GM23338 (cell line): ENCODE measurements at regions not wholly inside any gene's neighbourhood (a gene's known extent, or its start where the extent isn't known, plus 50 kb on each side); places are given as distances from the start of the nearest gene placed in this dataset.

Experiments used
- ATAC-seq: fragments of 200-7000 bp; cut with Tn5 transposase; 3 replicates; pipeline ENCODE4 v1.9.1; 2020
- DNase-seq: peaks from one replicate; pipeline ENCODE4 v3.0.0-alpha.2; 2015; ENCODE audit warnings: low spot score
- H2AFZ ChIP-seq: fragments of 200-600 bp; sonication (generic); 2 replicates; pipeline ENCODE4 v1.8.0; 2016; ENCODE audit warnings: antibody characterized with exemption, mild to moderate bottlenecking, moderate library complexity
- H3F3A ChIP-seq: fragments of 200-600 bp; sonication (generic); replicated peaks from 2 replicates; pipeline ENCODE4 v1.8.0; 2017; ENCODE audit warnings: antibody characterized with exemption, mixed run types, low read depth
- H3K27ac ChIP-seq: fragments of 200-600 bp; sonication (generic); 2 replicates; pipeline ENCODE4 v1.6.1; 2016; ENCODE audit warnings: low read depth
- H3K27me3 ChIP-seq: fragments of 200-600 bp; sonication (generic); 2 replicates; pipeline ENCODE4 v1.8.0; 2016; ENCODE audit warnings: mild to moderate bottlenecking, mixed run types, moderate library complexity; ENCODE audit not compliant: insufficient read depth
- H3K36me3 ChIP-seq: fragments of 200-600 bp; sonication (generic); 2 replicates; pipeline ENCODE4 v1.8.0; 2016; ENCODE audit warnings: mild to moderate bottlenecking; ENCODE audit not compliant: insufficient read depth
- H3K4me1 ChIP-seq: fragments of 200-600 bp; sonication (generic); 2 replicates; pipeline ENCODE4 v1.8.0; 2016; ENCODE audit warnings: mild to moderate bottlenecking, moderate library complexity; ENCODE audit not compliant: insufficient read depth
- H3K4me2 ChIP-seq: fragments of 200-600 bp; sonication (generic); 2 replicates; pipeline ENCODE4 v1.7.1; 2017; ENCODE audit warnings: mixed run types
- H3K4me3 ChIP-seq: fragments of 200-600 bp; sonication (generic); 2 replicates; pipeline ENCODE4 v1.6.1; 2016; ENCODE audit warnings: mixed run types
- H3K79me2 ChIP-seq: fragments of 200-600 bp; sonication (generic); replicated peaks from 2 replicates; pipeline ENCODE4 v1.8.0; 2017; ENCODE audit warnings: mild to moderate bottlenecking; ENCODE audit not compliant: insufficient read depth
- H3K9me2 ChIP-seq: fragments of 200-600 bp; sonication (generic); 2 replicates; pipeline ENCODE4 v1.8.0; 2017; ENCODE audit not compliant: insufficient read depth
- H4K20me1 ChIP-seq: fragments of 200-600 bp; sonication (generic); replicated peaks from 2 replicates; pipeline ENCODE4 v1.8.0; 2017; ENCODE audit warnings: mild to moderate bottlenecking; ENCODE audit not compliant: insufficient read depth
- H3K27ac Mint-ChIP-seq: 2 replicates; pipeline ENCODE4 v1.8.0; 2020; ENCODE audit warnings: inconsistent platforms, mild to moderate bottlenecking, moderate library complexity, mixed read lengths
- H3K27me3 Mint-ChIP-seq: 3 replicates; pipeline ENCODE4 v1.8.0; 2022; ENCODE audit warnings: low read depth, mild to moderate bottlenecking, moderate library complexity, mixed read lengths, inconsistent platforms; ENCODE audit not compliant: insufficient read depth, poor library complexity
- H3K36me3 Mint-ChIP-seq: 3 replicates; pipeline ENCODE4 v1.8.0; 2021; ENCODE audit warnings: low read depth, mild to moderate bottlenecking, inconsistent platforms, moderate library complexity, mixed read lengths
- H3K4me1 Mint-ChIP-seq: 3 replicates; pipeline ENCODE4 v1.8.0; 2020; ENCODE audit warnings: mild to moderate bottlenecking, inconsistent platforms, mixed read lengths
- H3K4me3 Mint-ChIP-seq: 3 replicates; pipeline ENCODE4 v1.8.0; 2021; ENCODE audit warnings: moderate library complexity, mild to moderate bottlenecking, inconsistent platforms, mixed read lengths
- H3K9me3 Mint-ChIP-seq: 3 replicates; pipeline ENCODE4 v1.8.0; 2020; ENCODE audit warnings: moderate library complexity, mild to moderate bottlenecking, inconsistent platforms, mixed read lengths
- CREB1 ChIP-seq: fragments of 250-450 bp; sonication (Bioruptor Pico); IDR thresholded peaks from 2 replicates; pipeline ENCODE4 v1.5.0; 2020; ENCODE audit warnings: low read depth, mild to moderate bottlenecking, moderate library complexity
- CTCF ChIP-seq, 2 experiments: fragments of 200-600 bp in 1 of 2; sonication (generic) in 1 of 2; conservative IDR thresholded peaks; 2 replicates each; pipeline versions ENCODE4 v1.5.1 to v1.6.1; 2016 to 2017; ENCODE audit warnings: antibody characterized with exemption in 2 of 2, low read depth in 2 of 2, mild to moderate bottlenecking in 2 of 2, moderate library complexity in 1 of 2
- EZH2 ChIP-seq: fragments of 200-600 bp; sonication (generic); IDR thresholded peaks from one replicate; pipeline ENCODE4 v1.8.0; 2017; ENCODE audit warnings: antibody characterized with exemption, mild to moderate bottlenecking, low read depth; ENCODE audit not compliant: unreplicated experiment
- NANOG ChIP-seq: IDR thresholded peaks from 2 replicates; pipeline ENCODE4 v1.6.1; 2016; ENCODE audit warnings: antibody characterized with exemption, borderline replicate concordance
- POLR2AphosphoS5 ChIP-seq: IDR thresholded peaks from 2 replicates; pipeline ENCODE4 v1.6.1; 2016; ENCODE audit warnings: antibody characterized with exemption, low read depth
- STAT1 ChIP-seq: IDR thresholded peaks from one replicate; pipeline ENCODE4 v1.6.1; 2016; ENCODE audit warnings: antibody characterized with exemption; ENCODE audit not compliant: unreplicated experiment
- ZNF114 ChIP-seq: fragments of 250-450 bp; sonication (Bioruptor Pico); IDR thresholded peaks from 2 replicates; pipeline ENCODE4 v1.5.0; 2020; ENCODE audit warnings: mild to moderate bottlenecking, moderate library complexity
- ZNF331 ChIP-seq: fragments of 250-450 bp; sonication (Bioruptor Pico); IDR thresholded peaks from 2 replicates; pipeline ENCODE4 v1.5.0; 2020; ENCODE audit warnings: low read depth, mild to moderate bottlenecking, moderate library complexity
- TF ChIP-seq, protein P1 (sequence below): fragments of 250-450 bp; sonication (Bioruptor Pico); IDR thresholded peaks from 2 replicates; pipeline ENCODE4 v1.5.0; 2020; ENCODE audit warnings: mild to moderate bottlenecking, moderate library complexity
- TF ChIP-seq, protein P2 (sequence below): IDR thresholded peaks from one replicate; pipeline ENCODE4 v1.6.1; 2018; ENCODE audit warnings: antibody characterized with exemption; ENCODE audit not compliant: unreplicated experiment

- H3K27me3 ChIP-seq = no peaks in the 10 kb centered on the region
- no peaks in the 10 kb centered on the region for H3K79me2 ChIP-seq
- H3K4me3 Mint-ChIP-seq = no peak overlapping the region
- DNase-seq (peak; percentile 69), ATAC-seq (peak; percentile 31; the same call in 2 of the 3 replicates)
- no peak overlapping the region for H3K4me3 ChIP-seq
- H3K36me3 ChIP-seq = no peaks in the 10 kb centered on the region
- no peaks in the 10 kb centered on the region for H3K4me1 Mint-ChIP-seq
- no peaks in the 10 kb centered on the region for H4K20me1 ChIP-seq
- H3K9me3 Mint-ChIP-seq = no peaks in the 10 kb centered on the region
- no peaks in the 10 kb centered on the region for H3K36me3 Mint-ChIP-seq
- H3F3A ChIP-seq = no peaks in the 10 kb centered on the region
- H3K27me3 Mint-ChIP-seq = no peaks in the 10 kb centered on the region
- no peak overlapping the region for H3K4me2 ChIP-seq
- no peak overlapping the region for H3K27ac Mint-ChIP-seq
- H2AFZ ChIP-seq = peak overlapping the region; percentile 20; the same call in 1 of the 2 replicates
- TF ChIP-seq CTCF (conservative IDR thresholded peaks at IDR 0.05; ENCODE audit: low read depth in 2 of 2) (peak; percentile 74 to 75), STAT1 (no peak)
- H3K9me2 ChIP-seq = no peaks in the 10 kb centered on the region
- no peaks in the 10 kb centered on the region for H3K4me1 ChIP-seq
- H3K27ac ChIP-seq = no peak overlapping the region
Observed at GRCh38 chr4:32462944-32463343, 1742.8 kb downstream of the PCDH7 start.

DNA sequence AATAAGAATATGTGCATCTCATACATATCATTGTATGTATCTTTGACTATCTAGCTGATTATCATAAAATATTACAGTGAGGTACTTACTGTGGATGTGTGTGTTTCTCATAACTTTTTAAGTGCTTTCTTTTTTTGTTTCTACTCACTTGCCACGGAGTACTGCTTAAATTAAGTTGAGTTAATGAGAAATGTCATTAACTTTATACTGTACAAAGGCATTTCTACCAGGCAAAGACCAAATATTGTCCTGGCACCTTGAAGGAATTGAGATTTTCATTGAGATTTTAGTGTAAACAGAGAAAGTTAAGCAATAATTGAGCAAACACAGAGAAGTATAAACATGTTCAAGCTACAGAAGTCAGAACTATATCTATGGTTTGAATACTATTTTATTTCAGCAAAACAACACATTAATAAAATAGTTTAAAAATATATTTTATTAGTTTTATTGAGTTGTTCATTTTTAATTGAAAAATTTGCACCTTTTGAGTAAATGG is 1750.0 kb downstream of the PCDH7 start:
- H3K4me3 ChIP-seq = no peak overlapping the region
- Mint-ChIP-seq H3K4me1 (no peaks in the 10 kb centered on the region), H3K36me3 (no peaks in the 10 kb centered on the region), H3K27ac (no peak overlapping the region), H3K27me3 (no peaks in the 10 kb centered on the region), H3K4me3 (no peak overlapping the region), H3K9me3 (no peaks in the 10 kb centered on the region)
- H3K27me3 ChIP-seq = no peaks in the 10 kb centered on the region
- no peaks in the 10 kb centered on the region for H4K20me1 ChIP-seq
- no peaks in the 10 kb centered on the region for H3K4me1 ChIP-seq
- H3K27ac ChIP-seq = no peak overlapping the region
- H3K9me2 ChIP-seq = no peaks in the 10 kb centered on the region
- no peaks in the 10 kb centered on the region for H3K79me2 ChIP-seq
- DNase-seq (no peak), ATAC-seq (no peak)
- H3F3A ChIP-seq = no peaks in the 10 kb centered on the region
- no peak overlapping the region for H2AFZ ChIP-seq
- H3K36me3 ChIP-seq = no peaks in the 10 kb centered on the region
- no peak overlapping the region for H3K4me2 ChIP-seq
- no peak for TF ChIP-seq EZH2
- no peak for TF ChIP-seq CREB1
- no peak for TF ChIP-seq POLR2AphosphoS5
- TF ChIP-seq, protein P1, sequence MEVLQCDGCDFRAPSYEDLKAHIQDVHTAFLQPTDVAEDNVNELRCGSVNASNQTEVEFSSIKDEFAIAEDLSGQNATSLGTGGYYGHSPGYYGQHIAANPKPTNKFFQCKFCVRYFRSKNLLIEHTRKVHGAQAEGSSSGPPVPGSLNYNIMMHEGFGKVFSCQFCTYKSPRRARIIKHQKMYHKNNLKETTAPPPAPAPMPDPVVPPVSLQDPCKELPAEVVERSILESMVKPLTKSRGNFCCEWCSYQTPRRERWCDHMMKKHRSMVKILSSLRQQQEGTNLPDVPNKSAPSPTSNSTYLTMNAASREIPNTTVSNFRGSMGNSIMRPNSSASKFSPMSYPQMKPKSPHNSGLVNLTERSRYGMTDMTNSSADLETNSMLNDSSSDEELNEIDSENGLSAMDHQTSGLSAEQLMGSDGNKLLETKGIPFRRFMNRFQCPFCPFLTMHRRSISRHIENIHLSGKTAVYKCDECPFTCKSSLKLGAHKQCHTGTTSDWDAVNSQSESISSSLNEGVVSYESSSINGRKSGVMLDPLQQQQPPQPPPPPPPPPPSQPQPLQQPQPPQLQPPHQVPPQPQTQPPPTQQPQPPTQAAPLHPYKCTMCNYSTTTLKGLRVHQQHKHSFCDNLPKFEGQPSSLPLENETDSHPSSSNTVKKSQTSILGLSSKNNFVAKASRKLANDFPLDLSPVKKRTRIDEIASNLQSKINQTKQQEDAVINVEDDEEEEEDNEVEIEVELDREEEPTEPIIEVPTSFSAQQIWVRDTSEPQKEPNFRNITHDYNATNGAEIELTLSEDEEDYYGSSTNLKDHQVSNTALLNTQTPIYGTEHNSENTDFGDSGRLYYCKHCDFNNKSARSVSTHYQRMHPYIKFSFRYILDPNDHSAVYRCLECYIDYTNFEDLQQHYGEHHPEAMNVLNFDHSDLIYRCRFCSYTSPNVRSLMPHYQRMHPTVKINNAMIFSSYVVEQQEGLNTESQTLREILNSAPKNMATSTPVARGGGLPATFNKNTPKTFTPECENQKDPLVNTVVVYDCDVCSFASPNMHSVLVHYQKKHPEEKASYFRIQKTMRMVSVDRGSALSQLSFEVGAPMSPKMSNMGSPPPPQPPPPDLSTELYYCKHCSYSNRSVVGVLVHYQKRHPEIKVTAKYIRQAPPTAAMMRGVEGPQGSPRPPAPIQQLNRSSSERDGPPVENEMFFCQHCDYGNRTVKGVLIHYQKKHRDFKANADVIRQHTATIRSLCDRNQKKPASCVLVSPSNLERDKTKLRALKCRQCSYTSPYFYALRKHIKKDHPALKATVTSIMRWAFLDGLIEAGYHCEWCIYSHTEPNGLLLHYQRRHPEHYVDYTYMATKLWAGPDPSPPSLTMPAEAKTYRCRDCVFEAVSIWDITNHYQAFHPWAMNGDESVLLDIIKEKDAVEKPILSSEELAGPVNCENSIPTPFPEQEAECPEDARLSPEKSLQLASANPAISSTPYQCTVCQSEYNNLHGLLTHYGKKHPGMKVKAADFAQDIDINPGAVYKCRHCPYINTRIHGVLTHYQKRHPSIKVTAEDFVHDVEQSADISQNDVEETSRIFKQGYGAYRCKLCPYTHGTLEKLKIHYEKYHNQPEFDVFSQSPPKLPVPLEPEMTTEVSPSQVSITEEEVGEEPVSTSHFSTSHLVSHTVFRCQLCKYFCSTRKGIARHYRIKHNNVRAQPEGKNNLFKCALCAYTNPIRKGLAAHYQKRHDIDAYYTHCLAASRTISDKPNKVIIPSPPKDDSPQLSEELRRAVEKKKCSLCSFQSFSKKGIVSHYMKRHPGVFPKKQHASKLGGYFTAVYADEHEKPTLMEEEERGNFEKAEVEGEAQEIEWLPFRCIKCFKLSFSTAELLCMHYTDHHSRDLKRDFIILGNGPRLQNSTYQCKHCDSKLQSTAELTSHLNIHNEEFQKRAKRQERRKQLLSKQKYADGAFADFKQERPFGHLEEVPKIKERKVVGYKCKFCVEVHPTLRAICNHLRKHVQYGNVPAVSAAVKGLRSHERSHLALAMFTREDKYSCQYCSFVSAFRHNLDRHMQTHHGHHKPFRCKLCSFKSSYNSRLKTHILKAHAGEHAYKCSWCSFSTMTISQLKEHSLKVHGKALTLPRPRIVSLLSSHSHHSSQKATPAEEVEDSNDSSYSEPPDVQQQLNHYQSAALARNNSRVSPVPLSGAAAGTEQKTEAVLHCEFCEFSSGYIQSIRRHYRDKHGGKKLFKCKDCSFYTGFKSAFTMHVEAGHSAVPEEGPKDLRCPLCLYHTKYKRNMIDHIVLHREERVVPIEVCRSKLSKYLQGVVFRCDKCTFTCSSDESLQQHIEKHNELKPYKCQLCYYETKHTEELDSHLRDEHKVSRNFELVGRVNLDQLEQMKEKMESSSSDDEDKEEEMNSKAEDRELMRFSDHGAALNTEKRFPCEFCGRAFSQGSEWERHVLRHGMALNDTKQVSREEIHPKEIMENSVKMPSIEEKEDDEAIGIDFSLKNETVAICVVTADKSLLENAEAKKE = no peak
- TF ChIP-seq ZNF331 (CRISPR knock-in tag) = no peak
- no peak for TF ChIP-seq ZNF114 (CRISPR knock-in tag)
- TF ChIP-seq STAT1 = no peak
- TF ChIP-seq NANOG = no peak
- TF ChIP-seq, protein P2, sequence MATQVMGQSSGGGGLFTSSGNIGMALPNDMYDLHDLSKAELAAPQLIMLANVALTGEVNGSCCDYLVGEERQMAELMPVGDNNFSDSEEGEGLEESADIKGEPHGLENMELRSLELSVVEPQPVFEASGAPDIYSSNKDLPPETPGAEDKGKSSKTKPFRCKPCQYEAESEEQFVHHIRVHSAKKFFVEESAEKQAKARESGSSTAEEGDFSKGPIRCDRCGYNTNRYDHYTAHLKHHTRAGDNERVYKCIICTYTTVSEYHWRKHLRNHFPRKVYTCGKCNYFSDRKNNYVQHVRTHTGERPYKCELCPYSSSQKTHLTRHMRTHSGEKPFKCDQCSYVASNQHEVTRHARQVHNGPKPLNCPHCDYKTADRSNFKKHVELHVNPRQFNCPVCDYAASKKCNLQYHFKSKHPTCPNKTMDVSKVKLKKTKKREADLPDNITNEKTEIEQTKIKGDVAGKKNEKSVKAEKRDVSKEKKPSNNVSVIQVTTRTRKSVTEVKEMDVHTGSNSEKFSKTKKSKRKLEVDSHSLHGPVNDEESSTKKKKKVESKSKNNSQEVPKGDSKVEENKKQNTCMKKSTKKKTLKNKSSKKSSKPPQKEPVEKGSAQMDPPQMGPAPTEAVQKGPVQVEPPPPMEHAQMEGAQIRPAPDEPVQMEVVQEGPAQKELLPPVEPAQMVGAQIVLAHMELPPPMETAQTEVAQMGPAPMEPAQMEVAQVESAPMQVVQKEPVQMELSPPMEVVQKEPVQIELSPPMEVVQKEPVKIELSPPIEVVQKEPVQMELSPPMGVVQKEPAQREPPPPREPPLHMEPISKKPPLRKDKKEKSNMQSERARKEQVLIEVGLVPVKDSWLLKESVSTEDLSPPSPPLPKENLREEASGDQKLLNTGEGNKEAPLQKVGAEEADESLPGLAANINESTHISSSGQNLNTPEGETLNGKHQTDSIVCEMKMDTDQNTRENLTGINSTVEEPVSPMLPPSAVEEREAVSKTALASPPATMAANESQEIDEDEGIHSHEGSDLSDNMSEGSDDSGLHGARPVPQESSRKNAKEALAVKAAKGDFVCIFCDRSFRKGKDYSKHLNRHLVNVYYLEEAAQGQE = no peak
